ENCODE measurements at regions not wholly inside any gene's neighbourhood (a gene's known extent, or its start where the extent isn't known, plus 50 kb on each side); places are given as distances from the start of the nearest gene placed in this dataset.

DNA sequence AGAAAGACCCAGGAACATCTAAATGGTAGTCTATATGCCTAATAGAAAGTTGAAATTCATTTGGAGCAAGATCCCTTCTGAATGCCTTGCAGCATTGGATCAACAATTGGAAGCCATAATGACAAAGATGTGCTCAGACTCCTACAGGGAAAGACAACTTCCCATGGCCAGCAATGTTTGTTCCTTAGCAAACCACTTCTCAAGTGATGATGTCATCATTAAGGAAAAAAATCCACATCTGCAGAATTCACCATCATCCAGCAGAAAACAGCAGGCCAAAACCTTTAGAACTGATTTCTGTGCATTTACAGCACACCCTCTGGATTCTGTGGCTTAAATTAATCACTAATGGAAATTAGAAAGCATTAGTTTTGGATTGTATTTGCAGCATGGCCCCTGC lies 82.4 kb upstream of the ZIC3 start:
- TF ChIP-seq, protein P1, sequence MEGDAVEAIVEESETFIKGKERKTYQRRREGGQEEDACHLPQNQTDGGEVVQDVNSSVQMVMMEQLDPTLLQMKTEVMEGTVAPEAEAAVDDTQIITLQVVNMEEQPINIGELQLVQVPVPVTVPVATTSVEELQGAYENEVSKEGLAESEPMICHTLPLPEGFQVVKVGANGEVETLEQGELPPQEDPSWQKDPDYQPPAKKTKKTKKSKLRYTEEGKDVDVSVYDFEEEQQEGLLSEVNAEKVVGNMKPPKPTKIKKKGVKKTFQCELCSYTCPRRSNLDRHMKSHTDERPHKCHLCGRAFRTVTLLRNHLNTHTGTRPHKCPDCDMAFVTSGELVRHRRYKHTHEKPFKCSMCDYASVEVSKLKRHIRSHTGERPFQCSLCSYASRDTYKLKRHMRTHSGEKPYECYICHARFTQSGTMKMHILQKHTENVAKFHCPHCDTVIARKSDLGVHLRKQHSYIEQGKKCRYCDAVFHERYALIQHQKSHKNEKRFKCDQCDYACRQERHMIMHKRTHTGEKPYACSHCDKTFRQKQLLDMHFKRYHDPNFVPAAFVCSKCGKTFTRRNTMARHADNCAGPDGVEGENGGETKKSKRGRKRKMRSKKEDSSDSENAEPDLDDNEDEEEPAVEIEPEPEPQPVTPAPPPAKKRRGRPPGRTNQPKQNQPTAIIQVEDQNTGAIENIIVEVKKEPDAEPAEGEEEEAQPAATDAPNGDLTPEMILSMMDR (IDR thresholded peaks at IDR 0.05): no peak
- no peak for TF ChIP-seq POLR2A (IDR thresholded peaks at IDR 0.05)

All from adrenal gland (tissue), 5 donors.